OCI-LY7 (cell line): ENCODE measurements at regions not wholly inside any gene's neighbourhood (a gene's known extent, or its start where the extent isn't known, plus 50 kb on each side); places are given as distances from the start of the nearest gene placed in this dataset.

ENCODE experiments used
- EZH2phosphoT487 ChIP-seq: fragments of 200-600 bp; sonication (generic); IDR thresholded peaks from 2 replicates; pipeline ENCODE4 v1.6.1; 2018; ENCODE audit warnings: low read depth, borderline replicate concordance, mild to moderate bottlenecking, mixed run types, antibody characterized with exemption, low read length, moderate library complexity, mixed read lengths
- TF ChIP-seq, protein P1 (sequence below): fragments of 200-600 bp; sonication (generic); conservative IDR thresholded peaks from 2 replicates; pipeline ENCODE4 v1.5.1; 2014; ENCODE audit warnings: mild to moderate bottlenecking, antibody characterized with exemption, low read length, moderate library complexity, mixed read lengths

DNA sequence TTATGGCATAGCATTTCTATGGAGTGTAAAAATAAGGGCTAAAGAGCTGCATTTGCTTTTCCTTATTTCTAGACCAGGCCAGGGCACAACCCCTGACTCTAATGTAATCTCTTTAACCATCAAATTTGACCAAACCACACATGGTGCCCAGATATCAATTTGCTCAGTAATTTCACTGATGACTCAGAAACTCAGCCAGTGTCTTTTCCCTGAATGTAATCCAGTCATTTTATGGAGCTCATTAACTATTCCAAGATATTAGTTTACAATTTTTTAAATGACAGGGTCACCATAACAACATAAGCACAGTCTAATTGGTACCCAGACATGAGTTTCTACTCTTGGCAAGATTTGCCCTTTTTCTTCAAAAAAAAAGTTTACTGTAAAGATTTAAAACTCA is 270.8 kb upstream of the AGAP1 start:
- TF ChIP-seq, protein P1, sequence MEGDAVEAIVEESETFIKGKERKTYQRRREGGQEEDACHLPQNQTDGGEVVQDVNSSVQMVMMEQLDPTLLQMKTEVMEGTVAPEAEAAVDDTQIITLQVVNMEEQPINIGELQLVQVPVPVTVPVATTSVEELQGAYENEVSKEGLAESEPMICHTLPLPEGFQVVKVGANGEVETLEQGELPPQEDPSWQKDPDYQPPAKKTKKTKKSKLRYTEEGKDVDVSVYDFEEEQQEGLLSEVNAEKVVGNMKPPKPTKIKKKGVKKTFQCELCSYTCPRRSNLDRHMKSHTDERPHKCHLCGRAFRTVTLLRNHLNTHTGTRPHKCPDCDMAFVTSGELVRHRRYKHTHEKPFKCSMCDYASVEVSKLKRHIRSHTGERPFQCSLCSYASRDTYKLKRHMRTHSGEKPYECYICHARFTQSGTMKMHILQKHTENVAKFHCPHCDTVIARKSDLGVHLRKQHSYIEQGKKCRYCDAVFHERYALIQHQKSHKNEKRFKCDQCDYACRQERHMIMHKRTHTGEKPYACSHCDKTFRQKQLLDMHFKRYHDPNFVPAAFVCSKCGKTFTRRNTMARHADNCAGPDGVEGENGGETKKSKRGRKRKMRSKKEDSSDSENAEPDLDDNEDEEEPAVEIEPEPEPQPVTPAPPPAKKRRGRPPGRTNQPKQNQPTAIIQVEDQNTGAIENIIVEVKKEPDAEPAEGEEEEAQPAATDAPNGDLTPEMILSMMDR, result no peak
- TF ChIP-seq EZH2phosphoT487, result no peak
